ENCODE measurements at regions not wholly inside any gene's neighbourhood (a gene's known extent, or its start where the extent isn't known, plus 50 kb on each side); places are given as distances from the start of the nearest gene placed in this dataset.

GRCh38 chr11:92880381-92880780 lies 89.1 kb upstream of the MTNR1B start:
- no peaks in the 10 kb centered on the region for H3K4me1 Mint-ChIP-seq
- H3K4me1 ChIP-seq (ENCODE audit: control insufficient read depth, insufficient read depth, low read length) = no peaks in the 10 kb centered on the region
- intact Hi-C loops (cut with micrococcal nuclease) = no loop called here
- H3K4me3 ChIP-seq (ENCODE audit: low read length) = no peak overlapping the region
- TF ChIP-seq, protein P1, sequence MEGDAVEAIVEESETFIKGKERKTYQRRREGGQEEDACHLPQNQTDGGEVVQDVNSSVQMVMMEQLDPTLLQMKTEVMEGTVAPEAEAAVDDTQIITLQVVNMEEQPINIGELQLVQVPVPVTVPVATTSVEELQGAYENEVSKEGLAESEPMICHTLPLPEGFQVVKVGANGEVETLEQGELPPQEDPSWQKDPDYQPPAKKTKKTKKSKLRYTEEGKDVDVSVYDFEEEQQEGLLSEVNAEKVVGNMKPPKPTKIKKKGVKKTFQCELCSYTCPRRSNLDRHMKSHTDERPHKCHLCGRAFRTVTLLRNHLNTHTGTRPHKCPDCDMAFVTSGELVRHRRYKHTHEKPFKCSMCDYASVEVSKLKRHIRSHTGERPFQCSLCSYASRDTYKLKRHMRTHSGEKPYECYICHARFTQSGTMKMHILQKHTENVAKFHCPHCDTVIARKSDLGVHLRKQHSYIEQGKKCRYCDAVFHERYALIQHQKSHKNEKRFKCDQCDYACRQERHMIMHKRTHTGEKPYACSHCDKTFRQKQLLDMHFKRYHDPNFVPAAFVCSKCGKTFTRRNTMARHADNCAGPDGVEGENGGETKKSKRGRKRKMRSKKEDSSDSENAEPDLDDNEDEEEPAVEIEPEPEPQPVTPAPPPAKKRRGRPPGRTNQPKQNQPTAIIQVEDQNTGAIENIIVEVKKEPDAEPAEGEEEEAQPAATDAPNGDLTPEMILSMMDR (IDR thresholded peaks at IDR 0.05) = no peak
- no peak overlapping the region for H3K27ac Mint-ChIP-seq
- no peak overlapping the region for H3K4me3 Mint-ChIP-seq
- no peak for ATAC-seq
- no peaks in the 10 kb centered on the region for H3K9me3 ChIP-seq (ENCODE audit: control insufficient read depth, insufficient read depth, low read length)
- no peaks in the 10 kb centered on the region for H3K36me3 Mint-ChIP-seq
- H3K27me3 Mint-ChIP-seq (ENCODE audit: low read depth in 2 of 2) = no peaks in the 10 kb centered on the region
- 87% methylated on average over 3 of the region's 3 CpGs for WGBS (ENCODE audit: insufficient coverage)
- H3K27me3 ChIP-seq (ENCODE audit: control insufficient read depth, insufficient read depth, low read length) = no peaks in the 10 kb centered on the region
- no peaks in the 10 kb centered on the region for H3K36me3 ChIP-seq (ENCODE audit: control insufficient read depth, insufficient read depth, low read length)
- no peak overlapping the region for H3K27ac ChIP-seq (ENCODE audit: low read length)
- H3K9me3 Mint-ChIP-seq = peaks cover 0 to 2% of the 10 kb centered on the region in 2 donors
- DNase-seq = no peak

- Mint-ChIP-seq H3K4me1 (no peaks in the 10 kb centered on the region), H3K4me3 (no peak overlapping the region), H3K27me3 (ENCODE audit: low read depth in 2 of 2) (no peaks in the 10 kb centered on the region), H3K27ac (no peak overlapping the region), H3K9me3 (no peaks in the 10 kb centered on the region), H3K36me3 (no peaks in the 10 kb centered on the region)
- H3K4me1 ChIP-seq (ENCODE audit: control insufficient read depth, insufficient read depth, low read length) = no peaks in the 10 kb centered on the region
- no peak for ATAC-seq
- no peak overlapping the region for H3K4me3 ChIP-seq (ENCODE audit: low read length)
- no peaks in the 10 kb centered on the region for H3K27me3 ChIP-seq (ENCODE audit: control insufficient read depth, insufficient read depth, low read length)
- H3K9me3 ChIP-seq (ENCODE audit: control insufficient read depth, insufficient read depth, low read length) = no peaks in the 10 kb centered on the region
- TF ChIP-seq, protein P1 (IDR thresholded peaks at IDR 0.05) = no peak
- H3K36me3 ChIP-seq (ENCODE audit: control insufficient read depth, insufficient read depth, low read length) = no peaks in the 10 kb centered on the region
- no peak for DNase-seq
- H3K27ac ChIP-seq (ENCODE audit: low read length) = no peak overlapping the region
- WGBS (ENCODE audit: insufficient coverage) = 90% methylated on average over 3 of the region's 4 CpGs
- intact Hi-C loops (cut with micrococcal nuclease) = no loop called here
Measured at GRCh38 chr11:92881940-92882450, 87.5 kb upstream of the MTNR1B start.

DNA sequence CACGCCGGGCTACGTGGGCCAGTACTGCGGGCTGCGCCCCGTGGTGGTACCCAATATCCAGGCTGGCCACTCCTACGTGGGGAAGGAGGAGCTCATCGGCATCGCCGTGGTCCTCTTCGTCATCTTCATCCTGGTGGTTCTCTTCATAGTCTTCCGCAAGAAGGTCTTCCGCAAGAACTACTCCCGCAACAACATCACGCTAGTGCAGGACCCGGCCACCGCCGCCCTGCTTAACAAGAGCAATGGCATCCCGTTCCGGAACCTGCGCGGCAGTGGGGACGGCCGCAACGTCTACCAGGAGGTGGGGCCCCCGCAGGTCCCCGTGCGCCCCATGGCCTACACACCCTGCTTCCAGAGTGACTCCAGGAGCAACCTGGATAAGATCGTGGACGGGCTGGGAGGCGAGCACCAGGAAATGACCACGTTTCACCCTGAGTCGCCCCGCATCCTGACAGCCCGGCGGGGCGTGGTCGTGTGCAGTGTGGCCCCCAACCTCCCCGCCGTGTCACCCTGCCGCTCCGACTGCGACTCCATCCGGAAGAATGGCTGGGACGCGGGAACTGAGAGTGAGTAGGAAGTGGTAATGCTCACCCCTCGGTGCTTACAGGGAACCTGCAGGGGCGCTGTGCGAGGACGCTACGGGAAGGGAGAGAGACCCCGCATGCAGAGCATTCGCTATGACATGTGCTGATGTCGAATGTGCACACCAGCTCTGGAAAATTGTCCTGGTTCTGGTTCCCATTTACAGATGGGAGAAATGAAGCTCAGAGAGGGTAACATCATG lies 86.4 kb upstream of the MTNR1B start:
- Mint-ChIP-seq H3K27me3 (ENCODE audit: low read depth in 2 of 2) (no peaks in the 10 kb centered on the region), H3K36me3 (no peaks in the 10 kb centered on the region), H3K27ac (no peak overlapping the region), H3K4me1 (no peaks in the 10 kb centered on the region), H3K9me3 (no peaks in the 10 kb centered on the region), H3K4me3 (no peak overlapping the region)
- intact Hi-C loops (cut with micrococcal nuclease) = no loop called here
- 91% methylated on average over 54 of the region's 54 CpGs for WGBS (ENCODE audit: insufficient coverage)
- no peak for DNase-seq
- TF ChIP-seq, protein P1 (IDR thresholded peaks at IDR 0.05) = no peak
- Histone ChIP-seq H3K36me3 (ENCODE audit: control insufficient read depth, insufficient read depth, low read length) (no peaks in the 10 kb centered on the region), H3K4me3 (ENCODE audit: low read length) (no peak overlapping the region), H3K9me3 (ENCODE audit: control insufficient read depth, insufficient read depth, low read length) (no peaks in the 10 kb centered on the region), H3K4me1 (ENCODE audit: control insufficient read depth, insufficient read depth, low read length) (no peaks in the 10 kb centered on the region), H3K27ac (ENCODE audit: low read length) (no peak overlapping the region), H3K27me3 (ENCODE audit: control insufficient read depth, insufficient read depth, low read length) (no peaks in the 10 kb centered on the region)
- ATAC-seq = no peak

- no peaks in the 10 kb centered on the region for H3K36me3 ChIP-seq (ENCODE audit: control insufficient read depth, insufficient read depth, low read length)
- H3K27ac Mint-ChIP-seq = no peak overlapping the region
- intact Hi-C loops (cut with micrococcal nuclease) = no loop called here
Measured at GRCh38 chr11:92885600-92885999, 83.9 kb upstream of the MTNR1B start.

More at GRCh38 chr11:92885600-92885999, 83.9 kb upstream of the MTNR1B start:
- Mint-ChIP-seq H3K4me1 (no peaks in the 10 kb centered on the region), H3K9me3 (no peaks in the 10 kb centered on the region), H3K36me3 (no peaks in the 10 kb centered on the region), H3K27me3 (ENCODE audit: low read depth in 2 of 2) (no peaks in the 10 kb centered on the region), H3K4me3 (no peak overlapping the region)
- DNase-seq = no peak
- no peaks in the 10 kb centered on the region for H3K4me1 ChIP-seq (ENCODE audit: control insufficient read depth, insufficient read depth, low read length)
- no peaks in the 10 kb centered on the region for H3K27me3 ChIP-seq (ENCODE audit: control insufficient read depth, insufficient read depth, low read length)
- WGBS (ENCODE audit: insufficient coverage) = 38% methylated on average over 4 of the region's 4 CpGs
- ATAC-seq = no peak
- H3K9me3 ChIP-seq (ENCODE audit: control insufficient read depth, insufficient read depth, low read length) = no peaks in the 10 kb centered on the region
- TF ChIP-seq, protein P1 (IDR thresholded peaks at IDR 0.05) = no peak
- no peak overlapping the region for H3K27ac ChIP-seq (ENCODE audit: low read length)
- H3K4me3 ChIP-seq (ENCODE audit: low read length) = no peak overlapping the region
